ENCODE measurements at regions not wholly inside any gene's neighbourhood (a gene's known extent, or its start where the extent isn't known, plus 50 kb on each side); places are given as distances from the start of the nearest gene placed in this dataset.
"Not testable (repeated sequence)": the region's sequence is repeated elsewhere in the genome, so short reads cannot be mapped to it uniquely, and the experiment has no call there.

DNA sequence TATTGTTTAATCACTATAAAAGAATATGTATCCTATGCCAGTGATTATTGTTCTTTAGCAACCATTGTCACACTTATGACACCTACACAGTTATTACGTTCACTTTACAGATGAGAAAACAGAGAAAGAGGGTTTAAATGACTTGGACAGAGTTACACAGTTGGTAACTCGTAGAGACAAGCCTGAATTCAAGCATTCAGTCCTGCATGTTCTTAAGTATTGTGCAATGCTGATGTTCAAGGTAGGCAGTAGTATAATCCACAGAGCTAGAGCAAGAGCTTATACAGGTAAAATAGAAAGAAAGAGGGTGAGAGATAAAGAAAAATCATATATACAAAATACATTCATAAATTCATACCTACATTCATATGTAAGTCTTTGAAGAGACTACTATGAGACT lies 249.8 kb upstream of the ANXA10 start:
- no peak for DNase-seq

DNA sequence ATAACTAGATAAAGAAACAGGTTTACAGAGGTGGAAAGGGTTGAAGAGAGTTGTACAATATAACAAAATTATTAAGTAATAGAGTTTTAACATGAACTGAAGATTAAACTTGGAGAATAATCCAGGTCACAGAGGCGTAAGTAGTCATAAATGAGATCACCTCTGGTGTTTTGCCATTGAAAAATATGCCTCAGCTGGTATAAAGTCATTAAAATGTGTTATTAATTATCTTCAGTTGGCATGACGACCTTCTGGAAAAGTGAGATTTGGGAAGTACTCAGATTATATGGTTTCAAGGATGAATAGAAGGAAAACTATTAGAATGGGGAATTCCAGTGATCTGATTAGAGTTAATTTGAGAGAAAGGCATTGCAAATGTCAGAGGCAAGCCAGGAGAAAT lies 237.5 kb upstream of the ANXA10 start:
- no peak for DNase-seq

DNA sequence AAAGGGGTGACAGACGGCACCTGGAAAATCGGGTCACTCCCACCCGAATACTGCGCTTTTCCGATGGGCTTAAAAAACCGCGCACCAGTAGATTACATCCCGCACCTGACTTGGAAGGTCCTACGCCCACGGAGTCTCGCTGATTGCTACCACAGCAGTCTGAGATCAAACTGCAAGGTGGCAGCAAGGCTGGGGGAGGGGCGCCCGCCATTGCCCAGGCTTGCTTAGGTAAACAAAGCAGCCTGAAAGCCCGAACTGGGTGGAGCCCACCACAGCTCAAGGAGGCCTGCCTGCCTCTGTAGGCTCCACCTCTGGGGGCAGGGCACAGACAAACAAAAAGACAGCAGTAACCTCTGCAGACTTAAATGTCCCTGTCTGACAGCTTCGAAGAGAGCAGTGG lies 234.2 kb upstream of the ANXA10 start:
- DNase-seq = not testable (repeated sequence)

DNA sequence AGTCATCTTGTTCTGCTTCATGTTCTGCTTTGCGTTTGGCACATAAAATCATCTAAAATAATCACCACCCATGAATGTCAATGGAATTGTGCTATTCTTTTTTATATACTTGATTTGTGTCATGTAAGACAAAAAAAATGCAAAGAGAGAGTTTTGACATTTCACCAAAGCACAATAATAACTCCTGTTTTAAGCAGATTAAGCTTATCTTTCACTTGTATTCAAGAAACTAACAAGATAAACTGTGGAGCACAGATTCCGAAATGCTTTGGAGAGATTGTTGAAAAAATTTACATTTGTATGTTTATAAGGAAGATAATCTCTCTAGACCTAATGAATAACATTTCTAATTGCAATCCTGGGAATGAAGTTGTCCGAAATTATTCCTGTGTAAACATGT lies 225.1 kb upstream of the ANXA10 start:
- DNase-seq = no peak

DNA sequence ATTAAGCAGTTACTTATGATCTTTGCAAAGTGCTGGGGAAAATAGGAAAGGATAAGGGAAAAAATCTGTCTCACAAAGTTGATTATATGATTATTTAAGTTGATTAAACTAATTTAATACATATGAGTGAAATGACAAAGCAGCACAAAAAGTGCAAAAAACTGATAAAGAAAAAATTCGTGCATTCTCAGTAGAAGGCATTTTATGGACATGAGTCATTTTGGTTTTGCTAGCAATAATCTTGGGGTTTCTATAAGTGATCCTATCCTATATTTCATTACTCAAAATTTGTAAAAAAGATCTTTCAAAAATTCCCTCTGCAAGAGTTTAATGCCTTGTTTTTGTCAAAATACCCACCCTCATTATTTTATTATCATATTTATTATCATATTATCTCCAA lies 224.2 kb upstream of the ANXA10 start:
- no peak for DNase-seq

DNA sequence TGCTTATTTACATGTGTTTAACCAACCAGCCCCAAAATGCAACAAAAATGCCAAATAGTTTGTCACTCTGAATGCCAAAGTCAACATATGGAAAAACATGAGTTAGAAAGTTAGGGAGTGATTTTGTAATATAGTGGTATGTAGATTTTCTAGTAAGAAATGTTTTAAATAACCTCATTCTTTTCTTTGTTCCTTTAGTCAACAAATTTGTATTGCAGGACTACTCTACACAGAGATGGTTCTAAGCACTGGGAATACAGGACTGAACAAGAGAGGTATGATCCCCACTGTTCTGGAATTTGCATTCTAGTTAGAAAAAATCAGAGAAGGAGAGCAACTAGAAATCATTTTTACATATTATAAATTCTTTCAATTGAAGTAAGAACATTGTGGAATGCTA lies 218.8 kb upstream of the ANXA10 start:
- DNase-seq = no peak

DNA sequence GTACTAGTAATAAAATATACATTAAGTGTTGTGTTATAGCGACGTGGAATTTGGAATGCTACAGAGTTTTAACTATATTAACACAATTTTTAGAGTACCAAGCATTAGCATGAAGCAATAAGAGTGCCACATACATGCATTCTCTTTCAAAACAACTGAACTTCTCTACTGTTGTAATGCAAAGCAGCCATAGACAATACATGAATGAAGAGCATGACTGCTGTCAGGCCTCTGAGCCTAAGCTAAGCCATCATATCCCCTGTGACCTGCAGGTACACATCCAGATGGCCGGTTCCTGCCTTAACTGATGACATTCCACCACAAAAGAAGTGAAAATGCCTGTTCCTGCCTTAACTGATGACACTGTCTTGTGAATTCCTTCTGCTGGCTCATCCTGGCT lies 216.2 kb upstream of the ANXA10 start:
- DNase-seq = not testable (repeated sequence)

DNA sequence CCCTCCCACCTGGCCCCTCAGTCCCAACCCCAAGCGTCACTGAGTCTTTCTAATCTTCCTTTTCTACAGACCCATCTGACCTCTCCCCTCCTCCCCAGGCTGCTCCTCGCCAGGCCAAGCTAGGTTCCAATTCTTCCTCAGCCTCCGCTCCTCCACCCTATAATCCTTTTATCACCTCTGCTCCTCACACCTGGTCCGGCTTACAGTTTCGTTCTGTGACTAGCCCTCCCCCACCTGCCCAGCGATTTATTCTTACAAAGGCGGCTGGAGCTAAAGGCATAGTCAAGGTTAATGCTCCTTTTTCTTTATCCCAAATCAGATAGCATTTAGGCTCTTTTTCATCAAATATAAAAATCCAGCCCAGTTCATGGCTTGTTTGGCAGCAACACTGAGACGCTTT lies 214.5 kb upstream of the ANXA10 start:
- DNase-seq = not testable (repeated sequence)

DNA sequence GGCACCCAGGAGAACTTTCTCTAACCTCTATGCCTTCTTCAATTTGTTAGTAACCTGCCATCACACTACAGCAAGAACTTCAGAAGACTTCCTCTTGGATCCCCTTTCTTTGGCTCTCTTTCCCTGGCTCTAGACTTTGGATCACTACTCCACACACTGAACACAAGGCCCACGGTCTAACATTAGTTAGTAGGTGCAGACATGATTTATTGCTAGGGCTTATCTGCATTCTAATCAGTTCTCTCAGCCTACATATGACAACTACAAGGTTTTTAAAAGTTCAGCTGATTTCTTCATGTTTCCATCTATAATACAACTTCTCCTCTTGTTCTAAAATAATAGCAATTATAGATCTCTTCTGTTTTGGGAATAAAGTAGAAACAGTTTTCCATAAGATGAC lies 209.1 kb upstream of the ANXA10 start:
- DNase-seq = no peak

DNA sequence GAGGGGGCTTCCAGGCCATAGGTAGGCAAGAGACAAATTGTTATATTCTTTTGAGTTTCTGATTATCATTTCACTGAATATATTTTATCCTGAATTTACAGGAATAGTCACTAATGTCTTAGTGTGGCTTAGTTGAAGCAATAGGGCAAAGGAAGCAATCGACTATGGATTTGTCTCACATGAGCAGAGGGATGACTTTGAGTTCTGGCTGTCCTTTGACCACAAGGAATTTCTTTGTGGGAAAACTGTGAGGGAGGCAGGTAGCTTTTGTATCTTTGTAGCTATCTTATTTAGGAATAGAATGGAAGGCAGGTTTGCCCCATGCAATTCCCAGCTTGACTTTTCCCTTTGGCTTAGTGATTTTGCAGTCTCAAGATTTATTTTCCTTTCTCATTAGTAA lies 207.3 kb upstream of the ANXA10 start:
- no peak for DNase-seq

DNA sequence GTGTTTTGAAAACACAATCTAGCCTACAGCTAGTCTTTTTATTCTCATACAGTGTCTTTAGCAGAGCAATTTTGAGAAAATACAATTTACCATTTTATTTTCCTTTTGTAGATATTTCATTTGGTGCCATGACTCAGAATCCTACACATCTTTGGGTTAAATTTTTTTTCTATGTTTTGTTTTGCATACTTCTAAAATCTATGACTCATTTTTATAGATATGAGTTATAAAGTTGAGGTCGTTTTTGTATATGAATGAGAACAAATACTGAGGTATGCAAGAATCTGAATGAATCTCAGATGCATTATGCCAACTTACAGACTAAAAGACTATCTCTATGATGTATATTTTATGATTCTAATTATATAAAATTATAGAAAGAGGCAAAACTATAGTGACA lies 206.5 kb upstream of the ANXA10 start:
- DNase-seq = no peak

DNA sequence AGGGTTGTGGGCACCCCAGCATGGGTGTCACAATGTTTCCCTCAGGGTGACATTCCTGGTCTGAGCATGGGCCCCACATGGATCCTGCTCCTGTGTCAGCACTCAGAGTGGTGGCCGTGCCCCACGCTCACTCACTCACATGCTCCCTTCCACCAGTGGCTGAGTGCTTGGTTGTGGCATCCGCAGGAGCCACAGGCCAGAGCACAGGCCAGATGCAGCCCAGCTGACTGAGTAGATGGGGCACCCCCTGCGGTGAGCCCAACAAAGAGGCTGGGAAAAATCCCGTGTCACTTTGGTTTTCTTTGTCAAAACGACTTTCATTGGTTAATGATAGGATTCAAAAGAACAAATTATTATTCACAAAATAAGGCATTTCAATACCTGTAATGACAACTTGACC lies 204.6 kb upstream of the ANXA10 start:
- no peak for DNase-seq

DNA sequence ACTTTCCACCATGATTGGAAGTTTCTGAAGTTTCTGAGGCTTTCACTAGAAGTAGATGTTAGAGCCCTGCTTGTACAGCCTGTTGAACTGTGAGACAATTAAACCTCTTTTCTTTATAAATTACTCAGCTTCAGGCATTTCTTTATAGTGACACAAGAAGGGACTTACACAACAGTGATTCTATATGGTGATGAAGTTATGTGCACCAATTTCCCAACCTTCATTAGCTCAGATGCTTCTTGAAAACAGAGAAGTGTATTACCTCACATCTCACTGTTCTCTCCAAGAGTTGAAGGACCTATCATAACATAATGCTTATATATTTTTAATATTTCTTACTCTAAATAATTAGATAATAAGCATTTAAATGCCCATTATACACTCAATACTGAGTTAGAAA lies 202.1 kb upstream of the ANXA10 start:
- no peak for DNase-seq

DNA sequence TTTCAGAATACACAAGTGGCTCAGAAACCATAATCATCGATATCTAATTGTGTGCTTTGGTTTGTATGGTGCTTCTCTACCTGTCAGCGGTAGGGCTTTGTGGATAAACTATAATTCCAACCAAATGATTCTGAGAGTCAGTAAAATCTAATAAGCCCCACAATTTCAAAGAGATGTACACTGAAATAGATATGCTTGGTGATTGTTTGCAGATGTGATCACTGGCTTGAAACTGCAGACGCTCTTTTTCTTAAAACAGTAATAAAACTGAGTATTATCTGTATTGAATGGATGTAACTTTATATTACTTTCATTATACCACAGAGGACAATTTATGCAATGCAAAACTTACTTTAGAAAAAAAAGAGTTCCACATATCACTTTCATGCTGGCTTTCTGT lies 198.8 kb upstream of the ANXA10 start:
- no peak for DNase-seq

DNA sequence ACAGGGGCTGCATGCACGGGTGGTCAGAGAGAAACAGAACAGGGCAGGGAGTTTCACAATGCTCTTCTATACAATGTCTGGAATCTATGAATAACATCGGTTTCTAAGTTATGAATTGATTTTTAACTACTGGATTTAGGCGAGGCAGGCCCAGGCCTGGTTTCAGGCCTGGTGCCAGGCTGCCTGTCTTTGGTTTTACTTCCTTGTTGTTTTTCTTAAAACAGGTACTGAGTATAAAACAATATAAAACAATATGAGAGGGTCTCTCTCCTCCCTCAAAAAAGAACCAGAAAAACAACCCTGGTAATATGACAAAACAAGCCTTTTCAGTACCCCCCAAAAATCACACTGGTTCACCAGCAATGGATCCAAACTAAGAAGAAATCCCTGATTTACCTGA lies 196.1 kb upstream of the ANXA10 start:
- not testable (repeated sequence) for DNase-seq

DNA sequence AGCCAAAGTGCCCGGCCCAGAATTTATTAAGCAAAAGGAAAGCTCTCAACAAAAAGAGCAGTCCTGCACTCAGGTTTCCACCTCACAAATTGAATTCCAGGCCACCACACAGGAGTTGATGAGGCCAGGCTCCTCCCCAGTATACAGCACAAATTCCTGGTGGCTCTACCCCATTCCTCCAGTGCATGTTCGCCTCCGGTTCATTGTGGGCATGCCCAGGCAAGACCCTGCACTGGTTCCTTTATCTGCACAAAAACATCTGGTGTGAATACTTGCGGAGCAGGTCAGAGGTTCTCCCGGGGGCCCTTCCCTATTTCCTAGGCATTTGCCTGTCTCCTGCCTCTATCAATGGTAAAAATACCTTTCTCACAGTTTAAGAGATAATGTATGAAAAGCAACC lies 195.2 kb upstream of the ANXA10 start:
- DNase-seq = no peak

DNA sequence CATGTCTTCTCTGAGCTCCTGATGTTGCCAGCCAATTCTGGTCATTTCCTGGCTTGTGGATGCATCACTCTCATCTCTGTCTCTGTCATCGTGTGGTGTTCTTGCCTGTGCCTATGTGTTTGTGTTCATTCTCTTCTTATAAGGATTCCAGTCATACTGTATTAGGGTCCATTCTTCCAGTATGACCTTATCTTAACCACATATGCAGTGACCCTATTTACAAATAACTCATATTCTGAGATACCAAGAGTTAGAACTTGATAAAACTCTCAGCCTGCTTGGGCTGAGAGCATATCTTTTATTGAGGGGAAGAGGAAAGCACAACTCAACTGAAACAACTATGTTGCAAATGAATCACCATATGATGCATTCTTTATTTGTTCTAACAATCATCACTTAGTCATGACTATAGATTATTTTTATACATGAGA lies 189.0 kb upstream of the ANXA10 start:
- DNase-seq = no peak

DNA sequence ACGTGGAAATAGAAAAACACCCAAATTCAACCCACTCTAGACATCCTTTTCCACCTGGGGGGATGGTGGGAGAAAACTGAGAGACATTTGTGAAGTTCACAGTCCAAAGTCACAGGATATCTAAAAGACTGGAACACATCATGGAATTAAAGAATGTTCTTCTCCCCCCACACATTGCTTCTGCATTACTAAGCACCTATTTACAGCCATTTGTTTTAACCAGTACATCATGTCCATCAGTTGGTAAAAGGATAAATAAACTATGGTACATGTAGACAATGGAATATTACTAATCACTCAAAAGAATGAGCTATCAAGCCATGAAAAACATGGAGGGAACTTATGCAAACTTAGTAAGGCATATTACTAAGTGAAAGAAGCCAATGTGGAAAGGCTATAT lies 185.5 kb upstream of the ANXA10 start:
- no peak for DNase-seq

DNA sequence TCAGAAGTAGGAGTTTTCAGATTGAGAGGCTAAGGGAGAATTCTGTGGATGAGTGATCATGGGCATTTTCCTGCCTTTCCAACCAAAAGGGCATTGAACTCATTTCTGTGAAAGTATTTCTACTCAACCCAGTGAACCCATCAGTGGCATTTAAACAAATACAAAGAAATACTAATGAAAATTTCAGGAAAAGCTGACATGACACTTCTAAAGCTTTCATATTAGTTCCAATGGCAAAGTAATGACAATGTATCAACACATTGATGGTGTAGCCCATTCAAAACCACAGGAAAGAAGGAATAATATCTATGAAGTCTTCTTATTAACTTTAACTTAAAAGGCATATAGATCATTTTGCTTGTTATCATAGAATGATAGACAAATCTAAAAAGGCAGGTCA lies 183.5 kb upstream of the ANXA10 start:
- DNase-seq = no peak

DNA sequence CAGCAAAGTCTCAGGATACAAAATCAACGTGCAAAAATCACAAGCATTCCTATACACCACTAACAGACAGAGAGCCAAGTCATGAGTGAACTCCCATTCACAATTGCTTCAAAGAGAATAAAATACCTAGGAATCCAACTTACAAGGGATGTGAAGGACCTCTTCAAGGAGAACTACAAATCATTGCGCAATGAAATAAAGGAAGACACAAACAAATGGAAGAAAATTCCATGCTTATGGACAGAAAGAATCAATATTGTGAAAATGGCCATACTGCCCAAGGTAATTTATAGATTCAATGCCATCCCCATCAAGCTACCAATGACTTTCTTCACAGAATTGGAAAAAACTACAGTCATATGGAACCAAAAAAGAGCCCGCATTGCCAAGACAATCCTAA lies 179.8 kb upstream of the ANXA10 start:
- DNase-seq = not testable (repeated sequence)

DNA sequence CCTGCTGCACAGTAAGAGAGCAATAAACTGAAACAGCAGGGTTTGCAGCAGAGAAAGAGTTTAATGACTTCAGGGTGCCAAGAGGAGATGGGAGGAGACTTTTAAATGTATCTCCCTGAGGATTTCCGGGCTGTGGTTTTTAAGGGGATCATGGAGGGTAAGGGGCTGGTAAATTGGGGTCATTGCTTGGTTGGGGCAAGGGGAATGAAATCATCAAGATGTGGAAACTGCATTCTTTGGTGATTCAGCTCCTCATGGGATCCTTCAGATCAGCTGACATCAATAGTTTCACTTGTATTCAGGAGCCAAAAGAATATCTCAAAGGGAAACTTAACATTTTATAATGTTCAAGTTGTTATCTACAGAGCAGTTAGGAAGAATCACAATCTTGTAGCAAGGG lies 174.3 kb upstream of the ANXA10 start:
- DNase-seq = no peak

DNA sequence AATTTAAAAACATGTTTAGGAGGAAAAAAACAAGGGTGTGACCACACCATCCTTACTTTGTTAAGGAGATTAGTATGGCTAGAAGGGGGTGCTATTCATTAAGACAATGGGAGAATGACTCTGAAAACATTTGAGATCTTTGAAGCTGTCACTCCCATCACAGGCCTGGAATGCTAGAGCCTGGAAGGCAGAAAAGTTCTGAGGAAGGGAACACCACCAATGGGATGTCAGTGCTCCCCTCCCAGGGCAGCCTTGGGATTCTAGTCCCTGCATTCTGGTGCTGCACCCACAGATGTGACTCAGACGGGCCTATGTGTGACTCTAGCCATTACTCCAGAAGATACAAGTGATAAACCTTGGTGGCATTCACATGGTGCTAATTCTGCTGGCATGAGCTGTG lies 162.2 kb upstream of the ANXA10 start:
- no peak for DNase-seq

DNA sequence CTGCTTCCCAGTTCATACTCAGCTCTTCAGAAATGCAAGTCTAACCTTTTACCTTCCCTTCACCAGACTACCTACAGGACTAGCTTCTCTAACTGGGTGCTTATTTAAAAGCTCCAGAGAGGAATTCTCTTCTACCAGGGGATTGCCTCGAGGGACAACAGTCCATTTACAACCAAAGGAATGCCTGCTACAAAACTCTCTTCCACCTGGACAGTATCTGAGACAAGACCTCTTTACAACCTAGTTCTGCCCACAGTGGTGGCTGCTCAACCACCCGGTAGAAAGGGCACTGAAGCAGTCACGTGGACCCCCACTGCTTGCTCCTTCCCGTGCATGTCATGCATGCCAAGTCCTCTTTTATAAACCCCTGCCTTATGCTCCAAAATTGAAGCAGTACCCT lies 158.1 kb upstream of the ANXA10 start:
- DNase-seq = no peak

DNA sequence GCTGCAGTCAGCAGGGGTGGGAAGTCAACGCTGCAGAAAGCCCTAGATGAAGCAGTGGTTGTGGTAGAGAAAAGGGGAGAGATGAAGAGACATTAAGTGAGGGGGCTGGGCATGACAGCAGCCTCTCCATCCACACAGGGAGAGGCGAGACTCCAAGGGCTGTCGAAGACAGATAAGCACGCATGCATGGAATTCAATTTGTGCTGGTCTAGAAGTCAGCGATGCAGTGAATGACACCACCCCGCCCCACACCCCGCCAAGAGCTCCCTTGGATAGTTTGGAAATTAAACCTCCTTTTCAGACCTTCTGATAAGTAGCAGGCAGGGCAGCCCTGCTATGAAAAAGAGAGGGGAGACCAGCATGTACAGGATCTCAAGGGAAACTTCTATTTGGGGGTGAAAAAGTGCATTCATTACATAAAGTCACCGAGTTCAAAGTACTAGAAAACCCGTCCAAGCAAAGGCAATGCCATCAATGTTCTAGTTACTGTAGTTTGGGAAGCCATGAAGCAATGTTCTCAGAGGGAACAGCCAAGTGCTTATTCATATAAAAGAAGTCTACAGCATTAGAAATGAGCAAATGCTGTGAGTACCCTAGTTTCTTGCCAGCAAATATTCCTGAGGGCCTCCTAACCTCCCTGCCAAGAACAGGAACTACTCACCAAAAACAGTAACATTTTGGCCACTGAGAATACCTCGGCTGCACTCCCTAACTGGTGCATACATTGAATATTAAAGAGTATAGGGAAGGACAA lies 152.3 kb upstream of the ANXA10 start:
- DNase-seq = no peak

DNA sequence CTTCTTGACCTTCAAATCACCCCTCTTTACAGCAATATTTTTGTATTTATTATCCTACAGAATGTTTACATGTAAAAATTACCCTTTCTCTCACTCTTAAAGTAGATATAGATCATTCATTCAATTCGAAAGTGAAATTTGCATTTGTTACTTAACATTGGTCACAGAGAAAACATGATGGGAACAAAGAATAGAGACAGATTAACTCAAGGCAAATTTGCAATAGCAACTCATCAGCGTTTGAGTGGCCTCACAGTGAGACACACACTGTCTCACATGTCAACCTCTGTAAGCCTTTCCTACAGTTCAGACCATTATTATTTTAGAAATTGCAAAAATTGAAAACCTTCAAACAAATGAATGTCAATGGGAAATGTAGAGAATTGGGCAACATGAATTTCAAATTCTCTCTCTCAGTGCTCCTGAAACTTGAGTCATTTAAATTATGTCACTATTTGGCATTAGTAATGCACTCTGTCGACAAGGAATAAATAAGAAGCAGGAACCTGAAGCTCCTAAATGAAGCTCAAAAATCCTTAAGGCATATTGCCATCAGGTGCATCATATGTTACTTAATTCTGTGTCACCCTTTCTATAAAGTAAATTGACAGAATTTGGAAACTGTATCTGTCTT lies 148.3 kb upstream of the ANXA10 start:
- DNase-seq = no peak
